ENCODE measurements at regions not wholly inside any gene's neighbourhood (a gene's known extent, or its start where the extent isn't known, plus 50 kb on each side); places are given as distances from the start of the nearest gene placed in this dataset.

GRCh38 chr6:51260003-51260402, 441.3 kb downstream of the TFAP2B start:
- no peak for DNase-seq

GRCh38 chr6:51261691-51262090, 443.0 kb downstream of the TFAP2B start:
- TF ChIP-seq CTCF (IDR thresholded peaks at IDR 0.05), result no peak
- Mint-ChIP-seq H3K27ac (no peak overlapping the region), H3K9me3 (peaks cover 4% of the 10 kb centered on the region), H3K4me3 (no peak overlapping the region), H3K27me3 (no peaks in the 10 kb centered on the region), H3K4me1 (ENCODE audit: low read depth) (no peaks in the 10 kb centered on the region), H3K36me3 (ENCODE audit: low read depth) (no peaks in the 10 kb centered on the region)
- Histone ChIP-seq H3K27ac (ENCODE audit: low read depth in 1 of 2, low read length in 2 of 2) (no peak overlapping the region), H3K9me3 (ENCODE audit: control insufficient read depth in 1 of 2, insufficient read depth in 1 of 2, low read length in 2 of 2) (no peaks in the 10 kb centered on the region), H3K4me1 (ENCODE audit: insufficient read depth, low read length) (no peaks in the 10 kb centered on the region), H3K36me3 (ENCODE audit: insufficient read depth, low read length) (no peaks in the 10 kb centered on the region), H3K27me3 (ENCODE audit: control insufficient read depth in 1 of 2, insufficient read depth in 2 of 2, low read length in 2 of 2) (no peaks in the 10 kb centered on the region), H3K4me3 (ENCODE audit: low read length) (no peak overlapping the region)
- ChIA-PET CTCF (no interaction called here), POLR2A (no interaction called here)
- intact Hi-C loops (cut with DNase I, micrococcal nuclease), result no loop called here
- ATAC-seq (ENCODE audit: poor library complexity), result no peak
- DNase-seq, result no peak

More at GRCh38 chr6:51260003-51260402, 441.3 kb downstream of the TFAP2B start:
- H3K4me1 ChIP-seq (ENCODE audit: insufficient read depth, low read length), result no peaks in the 10 kb centered on the region
- ChIA-PET POLR2A (no interaction called here), CTCF (no interaction called here)
- ATAC-seq (ENCODE audit: poor library complexity), result no peak
- Mint-ChIP-seq H3K27me3 (no peaks in the 10 kb centered on the region), H3K4me1 (ENCODE audit: low read depth) (no peaks in the 10 kb centered on the region), H3K9me3 (no peaks in the 10 kb centered on the region), H3K27ac (no peak overlapping the region), H3K4me3 (no peak overlapping the region), H3K36me3 (ENCODE audit: low read depth) (no peaks in the 10 kb centered on the region)
- H3K27ac ChIP-seq (ENCODE audit: low read depth in 1 of 2, low read length in 2 of 2), result no peak overlapping the region
- TF ChIP-seq CTCF (IDR thresholded peaks at IDR 0.05), result no peak
- H3K36me3 ChIP-seq (ENCODE audit: insufficient read depth, low read length), result no peaks in the 10 kb centered on the region
- H3K4me3 ChIP-seq (ENCODE audit: low read length), result no peak overlapping the region
- H3K9me3 ChIP-seq (ENCODE audit: control insufficient read depth in 1 of 2, insufficient read depth in 1 of 2, low read length in 2 of 2), result no peaks in the 10 kb centered on the region
- no peaks in the 10 kb centered on the region for H3K27me3 ChIP-seq (ENCODE audit: control insufficient read depth in 1 of 2, insufficient read depth in 2 of 2, low read length in 2 of 2)
- intact Hi-C loops (cut with DNase I, micrococcal nuclease), result no loop called here

- no peaks in the 10 kb centered on the region for H3K36me3 Mint-ChIP-seq (ENCODE audit: low read depth)
- no peaks in the 10 kb centered on the region for H3K4me1 Mint-ChIP-seq (ENCODE audit: low read depth)
- Histone ChIP-seq H3K9me3 (ENCODE audit: control insufficient read depth in 1 of 2, insufficient read depth in 1 of 2, low read length in 2 of 2) (no peaks in the 10 kb centered on the region), H3K4me1 (ENCODE audit: insufficient read depth, low read length) (no peaks in the 10 kb centered on the region), H3K27ac (ENCODE audit: low read depth in 1 of 2, low read length in 2 of 2) (no peak overlapping the region), H3K36me3 (ENCODE audit: insufficient read depth, low read length) (no peaks in the 10 kb centered on the region), H3K27me3 (ENCODE audit: control insufficient read depth in 1 of 2, insufficient read depth in 2 of 2, low read length in 2 of 2) (no peaks in the 10 kb centered on the region), H3K4me3 (ENCODE audit: low read length) (no peak overlapping the region)
- H3K4me3 Mint-ChIP-seq, result no peak overlapping the region
- peak in 2 of 14 experiments; percentile 14 to 22 for DNase-seq
- intact Hi-C loops (cut with DNase I, micrococcal nuclease), result no loop called here
- H3K9me3 Mint-ChIP-seq, result peaks cover 6% of the 10 kb centered on the region
- ChIA-PET POLR2A (no interaction called here), CTCF (no interaction called here)
- no peak overlapping the region for H3K27ac Mint-ChIP-seq
- no peak for TF ChIP-seq CTCF (IDR thresholded peaks at IDR 0.05)
- no peaks in the 10 kb centered on the region for H3K27me3 Mint-ChIP-seq
- no peak for ATAC-seq (ENCODE audit: poor library complexity)
Observed at GRCh38 chr6:51265426-51265825, 446.8 kb downstream of the TFAP2B start.

Data from CD4-positive, alpha-beta T cell (primary cell).